ENCODE measurements at regions not wholly inside any gene's neighbourhood (a gene's known extent, or its start where the extent isn't known, plus 50 kb on each side); places are given as distances from the start of the nearest gene placed in this dataset.

- no peaks in the 10 kb centered on the region for H3K4me1 ChIP-seq
- no peak for DNase-seq
- no peaks in the 10 kb centered on the region for H3K36me3 ChIP-seq
- TF ChIP-seq CTCF (IDR thresholded peaks at IDR 0.05) = no peak
- intact Hi-C loops (cut with DNase I; ENCODE audit: low total_unique reads) = no loop called here
- no peaks in the 10 kb centered on the region for H3K27me3 ChIP-seq
- peaks cover 0 to 9% (median 0%) of the 10 kb centered on the region in 3 donors for H3K9me3 ChIP-seq
- H3K4me3 ChIP-seq = no peak overlapping the region
- no peak overlapping the region for H3K27ac ChIP-seq
These were observed 77.6 kb upstream of the MOCS1 start for GRCh38 chr6:40011844-40012243.

- no peak for TF ChIP-seq CTCF (IDR thresholded peaks at IDR 0.05)
- Histone ChIP-seq H3K27ac (no peak overlapping the region), H3K27me3 (no peaks in the 10 kb centered on the region), H3K9me3 (no peaks in the 10 kb centered on the region), H3K36me3 (no peaks in the 10 kb centered on the region), H3K4me1 (peaks cover 0 to 7% (median 2%) of the 10 kb centered on the region in 4 donors), H3K4me3 (no peak overlapping the region)
- intact Hi-C loops (cut with DNase I; ENCODE audit: low total_unique reads) = no loop called here
- no peak for DNase-seq
These were observed 66.8 kb upstream of the MOCS1 start for GRCh38 chr6:40000964-40001515.

GRCh38 chr6:39999006-39999867 is 65.0 kb upstream of the MOCS1 start:
- Histone ChIP-seq H3K4me1 (peaks cover 0 to 7% (median 2%) of the 10 kb centered on the region in 4 donors), H3K27me3 (no peaks in the 10 kb centered on the region), H3K27ac (no peak overlapping the region), H3K4me3 (no peak overlapping the region), H3K9me3 (no peaks in the 10 kb centered on the region), H3K36me3 (no peaks in the 10 kb centered on the region)
- intact Hi-C loops (cut with DNase I; ENCODE audit: low total_unique reads) = no loop called here
- no peak for TF ChIP-seq CTCF (IDR thresholded peaks at IDR 0.05)
- DNase-seq = no peak

GRCh38 chr6:39998126-39998525 is 63.9 kb upstream of the MOCS1 start:
- H3K27ac ChIP-seq = no peak overlapping the region
- DNase-seq = no peak
- peaks cover 0 to 7% (median 2%) of the 10 kb centered on the region in 4 donors for H3K4me1 ChIP-seq
- intact Hi-C loops (cut with DNase I; ENCODE audit: low total_unique reads) = no loop called here
- H3K36me3 ChIP-seq = no peaks in the 10 kb centered on the region
- TF ChIP-seq CTCF (IDR thresholded peaks at IDR 0.05) = no peak
- H3K4me3 ChIP-seq = no peak overlapping the region
- H3K27me3 ChIP-seq = no peaks in the 10 kb centered on the region
- peaks cover 0 to 9% (median 0%) of the 10 kb centered on the region in 3 donors for H3K9me3 ChIP-seq

- H3K36me3 ChIP-seq = no peaks in the 10 kb centered on the region
- no peak overlapping the region for H3K27ac ChIP-seq
- H3K9me3 ChIP-seq = peaks cover 5 to 18% (median 8%) of the 10 kb centered on the region in 3 donors
- H3K4me3 ChIP-seq = no peak overlapping the region
- intact Hi-C loops (cut with DNase I; ENCODE audit: low total_unique reads) = no loop called here
- no peak for DNase-seq
- H3K27me3 ChIP-seq = no peaks in the 10 kb centered on the region
- TF ChIP-seq CTCF (IDR thresholded peaks at IDR 0.05) = no peak
- peaks cover 0 to 7% (median 2%) of the 10 kb centered on the region in 4 donors for H3K4me1 ChIP-seq
These were observed 62.9 kb upstream of the MOCS1 start for GRCh38 chr6:39997101-39997635.

All from tibial artery (tissue), 4 donors.